ENCODE measurements at regions not wholly inside any gene's neighbourhood (a gene's known extent, or its start where the extent isn't known, plus 50 kb on each side); places are given as distances from the start of the nearest gene placed in this dataset.

- Mint-ChIP-seq H3K4me3 (no peak overlapping the region), H3K27me3 (no peaks in the 10 kb centered on the region), H3K4me1 (ENCODE audit: low read depth) (no peaks in the 10 kb centered on the region), H3K27ac (no peak overlapping the region), H3K9me3 (peaks cover 13% of the 10 kb centered on the region), H3K36me3 (ENCODE audit: low read depth) (no peaks in the 10 kb centered on the region)
- no peak for DNase-seq
Measured at GRCh38 chr18:29962579-29962978, 1080.0 kb downstream of the DSC3 start.

- H3K36me3 Mint-ChIP-seq (ENCODE audit: low read depth), result no peaks in the 10 kb centered on the region
- H3K9me3 Mint-ChIP-seq, result peaks cover 17% of the 10 kb centered on the region
- DNase-seq, result no peak
- no peak overlapping the region for H3K27ac Mint-ChIP-seq
- no peaks in the 10 kb centered on the region for H3K4me1 Mint-ChIP-seq (ENCODE audit: low read depth)
- no peak overlapping the region for H3K4me3 Mint-ChIP-seq
- no peaks in the 10 kb centered on the region for H3K27me3 Mint-ChIP-seq
Measured at GRCh38 chr18:29960539-29960938, 1082.0 kb downstream of the DSC3 start.

- Mint-ChIP-seq H3K9me3 (peaks cover 16% of the 10 kb centered on the region), H3K27me3 (no peaks in the 10 kb centered on the region), H3K27ac (no peak overlapping the region), H3K4me3 (no peak overlapping the region), H3K36me3 (ENCODE audit: low read depth) (no peaks in the 10 kb centered on the region), H3K4me1 (ENCODE audit: low read depth) (no peaks in the 10 kb centered on the region)
- no peak for DNase-seq
Measured at GRCh38 chr18:29930231-29930630, 1112.3 kb downstream of the DSC3 start.

- Mint-ChIP-seq H3K36me3 (ENCODE audit: low read depth) (no peaks in the 10 kb centered on the region), H3K4me3 (no peak overlapping the region), H3K9me3 (peaks cover 24% of the 10 kb centered on the region), H3K4me1 (ENCODE audit: low read depth) (no peaks in the 10 kb centered on the region), H3K27me3 (no peaks in the 10 kb centered on the region), H3K27ac (no peak overlapping the region)
- no peak for DNase-seq
Measured at GRCh38 chr18:29928081-29928480, 1114.5 kb downstream of the DSC3 start.

GRCh38 chr18:29925566-29925965 lies 1117.0 kb downstream of the DSC3 start:
- H3K4me3 Mint-ChIP-seq, result no peak overlapping the region
- H3K9me3 Mint-ChIP-seq, result peaks cover 29% of the 10 kb centered on the region
- H3K27me3 Mint-ChIP-seq, result no peaks in the 10 kb centered on the region
- no peak overlapping the region for H3K27ac Mint-ChIP-seq
- no peaks in the 10 kb centered on the region for H3K4me1 Mint-ChIP-seq (ENCODE audit: low read depth)
- DNase-seq, result no peak
- no peaks in the 10 kb centered on the region for H3K36me3 Mint-ChIP-seq (ENCODE audit: low read depth)

GRCh38 chr18:29912351-29912750 lies 1130.2 kb downstream of the DSC3 start:
- no peak for DNase-seq
- H3K36me3 Mint-ChIP-seq (ENCODE audit: low read depth), result no peaks in the 10 kb centered on the region
- H3K27ac Mint-ChIP-seq, result no peak overlapping the region
- no peaks in the 10 kb centered on the region for H3K27me3 Mint-ChIP-seq
- H3K4me1 Mint-ChIP-seq (ENCODE audit: low read depth), result no peaks in the 10 kb centered on the region
- no peak overlapping the region for H3K4me3 Mint-ChIP-seq
- peaks cover 27% of the 10 kb centered on the region for H3K9me3 Mint-ChIP-seq

- Mint-ChIP-seq H3K9me3 (peaks cover 27% of the 10 kb centered on the region), H3K27ac (no peak overlapping the region), H3K27me3 (no peaks in the 10 kb centered on the region), H3K4me3 (no peak overlapping the region), H3K4me1 (ENCODE audit: low read depth) (no peaks in the 10 kb centered on the region), H3K36me3 (ENCODE audit: low read depth) (no peaks in the 10 kb centered on the region)
- DNase-seq, result no peak
Measured at GRCh38 chr18:29892960-29893558, 1149.5 kb downstream of the DSC3 start.

- Mint-ChIP-seq H3K4me1 (ENCODE audit: low read depth) (no peaks in the 10 kb centered on the region), H3K27me3 (no peaks in the 10 kb centered on the region), H3K36me3 (ENCODE audit: low read depth) (no peaks in the 10 kb centered on the region), H3K4me3 (no peak overlapping the region), H3K27ac (no peak overlapping the region), H3K9me3 (peaks cover 24% of the 10 kb centered on the region)
- DNase-seq, result no peak
Measured at GRCh38 chr18:29883114-29883513, 1159.4 kb downstream of the DSC3 start.

GRCh38 chr18:29882620-29883019 lies 1159.9 kb downstream of the DSC3 start:
- Mint-ChIP-seq H3K27ac (no peak overlapping the region), H3K4me1 (ENCODE audit: low read depth) (no peaks in the 10 kb centered on the region), H3K9me3 (peaks cover 20% of the 10 kb centered on the region), H3K36me3 (ENCODE audit: low read depth) (no peaks in the 10 kb centered on the region), H3K4me3 (no peak overlapping the region), H3K27me3 (no peaks in the 10 kb centered on the region)
- no peak for DNase-seq

GRCh38 chr18:29879763-29880162 lies 1162.8 kb downstream of the DSC3 start:
- Mint-ChIP-seq H3K27me3 (no peaks in the 10 kb centered on the region), H3K9me3 (peaks cover 30% of the 10 kb centered on the region), H3K27ac (no peak overlapping the region), H3K36me3 (ENCODE audit: low read depth) (no peaks in the 10 kb centered on the region), H3K4me3 (no peak overlapping the region), H3K4me1 (ENCODE audit: low read depth) (no peaks in the 10 kb centered on the region)
- DNase-seq, result no peak

- DNase-seq, result no peak
- Mint-ChIP-seq H3K36me3 (ENCODE audit: low read depth) (no peaks in the 10 kb centered on the region), H3K27me3 (no peaks in the 10 kb centered on the region), H3K4me1 (ENCODE audit: low read depth) (no peaks in the 10 kb centered on the region), H3K4me3 (no peak overlapping the region), H3K27ac (no peak overlapping the region), H3K9me3 (peaks cover 31% of the 10 kb centered on the region)
Measured at GRCh38 chr18:29874519-29875098, 1167.9 kb downstream of the DSC3 start.

GRCh38 chr18:29873211-29873610 lies 1169.3 kb downstream of the DSC3 start:
- Mint-ChIP-seq H3K27me3 (no peaks in the 10 kb centered on the region), H3K4me3 (no peak overlapping the region), H3K36me3 (ENCODE audit: low read depth) (no peaks in the 10 kb centered on the region), H3K9me3 (peaks cover 27% of the 10 kb centered on the region), H3K27ac (no peak overlapping the region), H3K4me1 (ENCODE audit: low read depth) (no peaks in the 10 kb centered on the region)
- no peak for DNase-seq

- H3K36me3 Mint-ChIP-seq (ENCODE audit: low read depth), result no peaks in the 10 kb centered on the region
- no peak overlapping the region for H3K27ac Mint-ChIP-seq
- H3K4me1 Mint-ChIP-seq (ENCODE audit: low read depth), result no peaks in the 10 kb centered on the region
- no peak overlapping the region for H3K4me3 Mint-ChIP-seq
- H3K9me3 Mint-ChIP-seq, result peaks cover 21% of the 10 kb centered on the region
- DNase-seq, result no peak
- no peaks in the 10 kb centered on the region for H3K27me3 Mint-ChIP-seq
Measured at GRCh38 chr18:29871246-29871645, 1171.3 kb downstream of the DSC3 start.

- Mint-ChIP-seq H3K36me3 (ENCODE audit: low read depth) (no peaks in the 10 kb centered on the region), H3K27ac (no peak overlapping the region), H3K4me3 (no peak overlapping the region), H3K27me3 (no peaks in the 10 kb centered on the region), H3K4me1 (ENCODE audit: low read depth) (no peaks in the 10 kb centered on the region), H3K9me3 (peaks cover 5% of the 10 kb centered on the region)
- no peak for DNase-seq
Measured at GRCh38 chr18:29862824-29863223, 1179.7 kb downstream of the DSC3 start.

- Mint-ChIP-seq H3K4me3 (no peak overlapping the region), H3K27ac (no peak overlapping the region), H3K4me1 (ENCODE audit: low read depth) (no peaks in the 10 kb centered on the region), H3K36me3 (ENCODE audit: low read depth) (no peaks in the 10 kb centered on the region), H3K9me3 (peaks cover 20% of the 10 kb centered on the region), H3K27me3 (no peaks in the 10 kb centered on the region)
- DNase-seq, result no peak
Measured at GRCh38 chr18:29855637-29856036, 1186.9 kb downstream of the DSC3 start.

- Mint-ChIP-seq H3K4me3 (no peak overlapping the region), H3K27ac (no peak overlapping the region), H3K4me1 (ENCODE audit: low read depth) (no peaks in the 10 kb centered on the region), H3K9me3 (peaks cover 19% of the 10 kb centered on the region), H3K36me3 (ENCODE audit: low read depth) (no peaks in the 10 kb centered on the region), H3K27me3 (no peaks in the 10 kb centered on the region)
- no peak for DNase-seq
Measured at GRCh38 chr18:29853126-29853525, 1189.4 kb downstream of the DSC3 start.
